ENCODE measurements at regions not wholly inside any gene's neighbourhood (a gene's known extent, or its start where the extent isn't known, plus 50 kb on each side); places are given as distances from the start of the nearest gene placed in this dataset.

GRCh38 chr1:91162613-91163012, 140.8 kb upstream of the ZNF644 start:
- no peak overlapping the region for H3K4me3 ChIP-seq
- H3K9me3 ChIP-seq: no peaks in the 10 kb centered on the region
- H3K27ac ChIP-seq: no peak overlapping the region
- intact Hi-C loops (cut with DNase I): loop anchor here (5.0 kb wide), 1 partner anchor 440 kb away; no protein-coding TSS in a partner anchor
- no peaks in the 10 kb centered on the region for H3K27me3 ChIP-seq
- TF ChIP-seq, protein P1, sequence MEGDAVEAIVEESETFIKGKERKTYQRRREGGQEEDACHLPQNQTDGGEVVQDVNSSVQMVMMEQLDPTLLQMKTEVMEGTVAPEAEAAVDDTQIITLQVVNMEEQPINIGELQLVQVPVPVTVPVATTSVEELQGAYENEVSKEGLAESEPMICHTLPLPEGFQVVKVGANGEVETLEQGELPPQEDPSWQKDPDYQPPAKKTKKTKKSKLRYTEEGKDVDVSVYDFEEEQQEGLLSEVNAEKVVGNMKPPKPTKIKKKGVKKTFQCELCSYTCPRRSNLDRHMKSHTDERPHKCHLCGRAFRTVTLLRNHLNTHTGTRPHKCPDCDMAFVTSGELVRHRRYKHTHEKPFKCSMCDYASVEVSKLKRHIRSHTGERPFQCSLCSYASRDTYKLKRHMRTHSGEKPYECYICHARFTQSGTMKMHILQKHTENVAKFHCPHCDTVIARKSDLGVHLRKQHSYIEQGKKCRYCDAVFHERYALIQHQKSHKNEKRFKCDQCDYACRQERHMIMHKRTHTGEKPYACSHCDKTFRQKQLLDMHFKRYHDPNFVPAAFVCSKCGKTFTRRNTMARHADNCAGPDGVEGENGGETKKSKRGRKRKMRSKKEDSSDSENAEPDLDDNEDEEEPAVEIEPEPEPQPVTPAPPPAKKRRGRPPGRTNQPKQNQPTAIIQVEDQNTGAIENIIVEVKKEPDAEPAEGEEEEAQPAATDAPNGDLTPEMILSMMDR (IDR thresholded peaks at IDR 0.05): no peak
- TF ChIP-seq POLR2A (IDR thresholded peaks at IDR 0.05): no peak
- WGBS, 2 donors: 66 to 89% methylated on average over 2 to 3 of the region's 3 CpGs
- no peaks in the 10 kb centered on the region for H3K4me1 ChIP-seq
- no peaks in the 10 kb centered on the region for H3K36me3 ChIP-seq
- DNase-seq: no peak

DNA sequence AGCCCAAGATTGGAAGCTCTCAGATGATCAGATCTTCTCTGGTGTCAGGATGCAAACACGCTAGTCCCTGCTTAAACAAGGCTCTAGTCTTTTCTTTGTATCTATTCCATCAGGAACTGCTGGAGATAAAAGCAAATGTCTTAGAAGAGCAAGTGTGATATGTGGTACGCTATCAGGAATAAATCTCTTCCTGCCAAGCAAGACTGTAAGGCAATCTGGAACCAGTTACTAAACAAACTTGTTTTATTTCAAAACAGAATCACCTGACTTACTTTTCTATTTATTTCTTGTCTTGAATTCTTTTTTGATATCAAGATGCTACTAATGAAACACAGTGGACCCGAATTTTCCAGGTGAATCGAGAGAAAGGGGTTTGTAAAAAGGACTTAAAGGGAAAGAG, 139.9 kb upstream of the ZNF644 start:
- H3K27me3 ChIP-seq: no peaks in the 10 kb centered on the region
- no peak for TF ChIP-seq POLR2A (IDR thresholded peaks at IDR 0.05)
- TF ChIP-seq, protein P1 (IDR thresholded peaks at IDR 0.05): no peak
- no peaks in the 10 kb centered on the region for H3K36me3 ChIP-seq
- H3K4me3 ChIP-seq: no peak overlapping the region
- no peaks in the 10 kb centered on the region for H3K9me3 ChIP-seq
- DNase-seq: no peak
- intact Hi-C loops (cut with DNase I): loop anchor here (5.0 kb wide), 1 partner anchor 439 kb away; no protein-coding TSS in a partner anchor
- no peaks in the 10 kb centered on the region for H3K4me1 ChIP-seq
- 27 to 41% methylated on average over 4 of the region's 4 CpGs for whole genome bisulfite sequencing, 2 donors
- no peak overlapping the region for H3K27ac ChIP-seq

DNA sequence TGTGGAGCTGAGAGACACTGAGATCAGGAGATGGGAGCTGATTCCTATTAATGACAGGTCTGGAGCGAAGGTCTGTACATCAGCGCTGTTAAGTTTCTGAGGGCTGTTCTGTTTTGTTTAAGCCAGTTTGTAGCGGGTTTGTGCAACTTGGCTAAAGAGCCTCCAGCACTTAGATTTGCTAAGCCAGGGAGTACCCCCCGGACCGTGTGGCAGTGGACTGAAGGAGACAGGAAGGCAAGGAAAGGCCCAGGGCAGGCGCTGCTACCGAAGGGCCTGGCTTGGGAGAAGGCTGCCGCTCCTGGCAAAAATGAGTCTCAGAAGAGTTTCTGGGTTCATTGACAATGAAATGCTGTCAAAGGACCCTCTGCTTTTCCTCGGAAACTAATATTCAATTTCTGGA, 139.3 kb upstream of the ZNF644 start:
- TF ChIP-seq, protein P1 (IDR thresholded peaks at IDR 0.05): no peak
- TF ChIP-seq POLR2A (IDR thresholded peaks at IDR 0.05): no peak
- H3K27ac ChIP-seq: no peak overlapping the region
- no peaks in the 10 kb centered on the region for H3K27me3 ChIP-seq
- WGBS, 2 donors: 58 to 69% methylated on average over 5 to 8 of the region's 9 CpGs
- H3K4me3 ChIP-seq: no peak overlapping the region
- H3K4me1 ChIP-seq: no peaks in the 10 kb centered on the region
- no peak for DNase-seq
- H3K36me3 ChIP-seq: no peaks in the 10 kb centered on the region
- no peaks in the 10 kb centered on the region for H3K9me3 ChIP-seq
- intact Hi-C loops (cut with DNase I): loop anchor here (5.0 kb wide), 1 partner anchor 439 kb away; no protein-coding TSS in a partner anchor

DNA sequence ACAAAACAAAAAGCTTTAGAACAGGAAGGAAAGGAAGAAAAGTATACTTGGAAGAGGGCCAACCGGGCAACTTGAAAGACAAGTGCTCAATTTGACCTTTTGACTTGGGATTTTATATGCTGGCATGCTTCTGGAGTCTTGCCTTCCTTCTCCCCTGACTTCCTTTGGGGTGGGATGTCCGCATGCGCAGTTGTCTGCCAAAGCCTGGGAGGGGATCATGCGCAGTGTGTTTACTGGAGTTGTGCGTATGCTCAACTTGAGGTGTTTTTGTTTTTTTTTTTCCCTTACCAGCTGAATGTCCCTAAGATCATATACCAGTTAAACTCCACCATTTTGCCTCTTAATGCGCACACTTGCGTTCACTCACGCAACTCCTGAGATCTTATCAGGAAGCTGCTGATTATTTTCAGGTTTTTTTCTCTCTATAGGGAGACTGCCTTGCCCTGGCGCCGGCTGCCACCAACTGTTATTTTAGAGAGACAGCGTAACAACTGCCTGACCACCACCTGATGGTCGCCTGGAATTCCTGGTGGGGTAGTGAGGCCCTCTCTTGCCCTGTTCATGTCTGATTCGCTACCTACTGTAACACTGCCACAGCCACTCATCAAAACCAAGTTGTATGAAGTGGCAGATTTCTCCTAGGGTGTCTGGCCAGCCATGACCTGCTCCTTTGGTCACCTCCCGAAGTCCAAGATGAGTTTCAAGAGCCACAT, 138.7 kb upstream of the ZNF644 start:
- no peaks in the 10 kb centered on the region for H3K4me1 ChIP-seq
- TF ChIP-seq, protein P1 (IDR thresholded peaks at IDR 0.05): no peak
- no peak for TF ChIP-seq POLR2A (IDR thresholded peaks at IDR 0.05)
- H3K27me3 ChIP-seq: no peaks in the 10 kb centered on the region
- H3K9me3 ChIP-seq: no peaks in the 10 kb centered on the region
- no peak overlapping the region for H3K4me3 ChIP-seq
- no peak overlapping the region for H3K27ac ChIP-seq
- intact Hi-C loops (cut with DNase I): loop anchor here (5.0 kb wide), 1 partner anchor 438 kb away; no protein-coding TSS in a partner anchor
- WGBS, 2 donors: 88 to 91% methylated on average over 14 of the region's 14 CpGs
- no peak for DNase-seq
- H3K36me3 ChIP-seq: no peaks in the 10 kb centered on the region

DNA sequence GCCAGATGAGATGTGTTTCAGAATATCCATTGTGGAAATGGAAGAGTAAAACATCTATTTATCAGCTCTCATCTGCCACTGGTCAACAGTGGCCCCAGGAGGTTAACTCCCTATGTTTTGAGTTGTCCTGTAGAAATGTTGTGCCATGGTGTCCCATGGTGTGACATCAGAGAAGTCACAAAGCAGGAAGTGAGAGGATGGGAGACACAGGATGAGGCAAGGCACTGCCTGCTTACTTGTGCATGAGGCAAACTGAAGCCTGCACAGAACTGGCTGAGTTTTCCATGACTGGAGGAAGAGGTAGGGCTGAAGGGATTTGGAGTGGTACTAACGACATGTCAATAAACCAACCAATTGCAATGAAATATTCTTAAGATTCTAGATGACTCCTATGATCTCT, 131.5 kb upstream of the ZNF644 start:
- Histone ChIP-seq H3K27me3 (no peaks in the 10 kb centered on the region), H3K9me3 (no peaks in the 10 kb centered on the region), H3K4me1 (no peaks in the 10 kb centered on the region), H3K36me3 (no peaks in the 10 kb centered on the region), H3K27ac (no peak overlapping the region), H3K4me3 (no peak overlapping the region)
- no peak for TF ChIP-seq POLR2A (IDR thresholded peaks at IDR 0.05)
- TF ChIP-seq, protein P1 (IDR thresholded peaks at IDR 0.05): no peak
- intact Hi-C loops (cut with DNase I): no loop called here
- WGBS, 2 donors: 64 to 69% methylated on average over 1 of the region's 1 CpG
- no peak for DNase-seq

Measured in esophagus squamous epithelium (tissue), 5 donors.